Karpas-422 (cell line): ENCODE measurements at regions not wholly inside any gene's neighbourhood (a gene's known extent, or its start where the extent isn't known, plus 50 kb on each side); places are given as distances from the start of the nearest gene placed in this dataset.

Experiments used
- DNase-seq: peaks from one replicate; pipeline ENCODE4 v3.0.0-alpha.2; 2015
- H2AFZ ChIP-seq: fragments of 200-600 bp; sonication (generic); 2 replicates; pipeline ENCODE4 v1.6.1; 2014; ENCODE audit warnings: antibody characterized with exemption, low read length, mixed read lengths
- H3K27ac ChIP-seq: fragments of 200-600 bp; sonication (generic); 2 replicates; pipeline ENCODE4 v1.5.1; 2014; ENCODE audit warnings: mild to moderate bottlenecking, low read length, moderate library complexity
- H3K27me3 ChIP-seq: fragments of 200-600 bp; sonication (generic); 2 replicates; pipeline ENCODE4 v1.6.1; 2014; ENCODE audit warnings: low read length, mixed read lengths
- H3K36me3 ChIP-seq: fragments of 200-600 bp; sonication (generic); 2 replicates; pipeline ENCODE4 v1.6.1; 2014; ENCODE audit warnings: low read length, mixed read lengths; ENCODE audit not compliant: insufficient read depth
- H3K4me1 ChIP-seq: fragments of 200-600 bp; sonication (generic); 2 replicates; pipeline ENCODE4 v1.6.1; 2014; ENCODE audit warnings: mild to moderate bottlenecking, low read length, mixed read lengths
- H3K4me2 ChIP-seq: fragments of 200-600 bp; sonication (generic); 2 replicates; pipeline ENCODE4 v1.6.1; 2014; ENCODE audit warnings: low read length, low read depth, mild to moderate bottlenecking; ENCODE audit not compliant: poor library complexity, severe bottlenecking
- H3K4me3 ChIP-seq: fragments of 200-600 bp; sonication (generic); 2 replicates; pipeline ENCODE4 v1.5.1; 2014; ENCODE audit warnings: mild to moderate bottlenecking, antibody characterized with exemption, low read length, mixed read lengths
- H3K79me2 ChIP-seq: fragments of 200-600 bp; sonication (generic); 2 replicates; pipeline ENCODE4 v1.6.1; 2014; ENCODE audit warnings: mild to moderate bottlenecking, low read length, mixed read lengths
- H3K9ac ChIP-seq: fragments of 200-600 bp; sonication (generic); 2 replicates; pipeline ENCODE4 v1.6.0; 2014; ENCODE audit warnings: low read length
- H3K9me2 ChIP-seq: fragments of 200-600 bp; sonication (generic), shearing (Covaris generic); replicated peaks from 2 replicates; pipeline ENCODE4 v1.6.0; 2014; ENCODE audit warnings: mild to moderate bottlenecking, low read length, moderate library complexity; ENCODE audit not compliant: insufficient read depth
- H3K9me3 ChIP-seq: fragments of 300-700, 200-600 bp; sonication (generic); 2 replicates; pipeline ENCODE4 v1.6.1; 2014; ENCODE audit warnings: low read length, mixed read lengths
- H4K20me1 ChIP-seq: fragments of 200-600 bp; sonication (generic); 2 replicates; pipeline ENCODE4 v1.6.1; 2014; ENCODE audit warnings: mild to moderate bottlenecking, antibody characterized with exemption, low read length, low read depth; ENCODE audit not compliant: insufficient read depth

GRCh38 chr17:62913991-62914570, 52.0 kb upstream of the TANC2 start:
- Histone ChIP-seq H3K4me1 (no peaks in the 10 kb centered on the region), H3K4me2 (no peak overlapping the region), H3K9me2 (no peaks in the 10 kb centered on the region), H3K27ac (no peak overlapping the region), H3K27me3 (no peaks in the 10 kb centered on the region), H3K79me2 (no peaks in the 10 kb centered on the region), H2AFZ (no peak overlapping the region), H4K20me1 (no peaks in the 10 kb centered on the region), H3K36me3 (no peaks in the 10 kb centered on the region), H3K9me3 (no peaks in the 10 kb centered on the region), H3K9ac (no peak overlapping the region), H3K4me3 (no peak overlapping the region)
- peak; percentile 35 for DNase-seq

DNA sequence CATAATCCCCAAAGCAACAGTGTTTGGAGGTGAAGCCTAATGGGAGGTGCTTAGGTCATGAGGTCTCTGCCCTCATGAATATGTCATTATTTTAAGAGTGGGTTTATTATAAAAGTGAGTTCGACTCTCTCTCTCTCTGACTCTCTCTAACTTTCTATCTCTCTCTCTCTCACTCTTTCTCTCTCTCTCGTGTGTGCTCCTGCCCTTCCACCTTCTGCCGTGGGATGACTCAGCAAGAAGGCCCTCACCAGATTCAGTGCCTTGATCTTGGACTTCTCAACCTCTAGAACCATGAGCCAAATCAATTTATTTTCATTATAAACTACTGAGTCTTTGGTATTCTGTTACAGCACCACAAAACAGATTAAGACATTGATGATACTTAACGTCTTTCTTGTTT, 53.7 kb upstream of the TANC2 start:
- no peak for DNase-seq
- Histone ChIP-seq H3K36me3 (no peaks in the 10 kb centered on the region), H3K27me3 (no peaks in the 10 kb centered on the region), H2AFZ (no peak overlapping the region), H3K4me1 (no peaks in the 10 kb centered on the region), H3K9ac (no peak overlapping the region), H3K9me3 (no peaks in the 10 kb centered on the region), H3K27ac (no peak overlapping the region), H3K4me2 (no peak overlapping the region), H3K9me2 (no peaks in the 10 kb centered on the region), H4K20me1 (no peaks in the 10 kb centered on the region), H3K79me2 (no peaks in the 10 kb centered on the region), H3K4me3 (no peak overlapping the region)

- no peaks in the 10 kb centered on the region for H3K79me2 ChIP-seq
- no peaks in the 10 kb centered on the region for H4K20me1 ChIP-seq
- no peak overlapping the region for H3K4me2 ChIP-seq
- H3K9me3 ChIP-seq, result no peaks in the 10 kb centered on the region
- no peak overlapping the region for H3K4me3 ChIP-seq
- H3K4me1 ChIP-seq, result no peaks in the 10 kb centered on the region
- no peaks in the 10 kb centered on the region for H3K36me3 ChIP-seq
- H3K27me3 ChIP-seq, result no peaks in the 10 kb centered on the region
- no peak for DNase-seq
- H3K9ac ChIP-seq, result no peak overlapping the region
- no peaks in the 10 kb centered on the region for H3K9me2 ChIP-seq
- H3K27ac ChIP-seq, result no peak overlapping the region
- H2AFZ ChIP-seq, result no peak overlapping the region
Observed at GRCh38 chr17:62911114-62911513, 54.9 kb upstream of the TANC2 start.

DNA sequence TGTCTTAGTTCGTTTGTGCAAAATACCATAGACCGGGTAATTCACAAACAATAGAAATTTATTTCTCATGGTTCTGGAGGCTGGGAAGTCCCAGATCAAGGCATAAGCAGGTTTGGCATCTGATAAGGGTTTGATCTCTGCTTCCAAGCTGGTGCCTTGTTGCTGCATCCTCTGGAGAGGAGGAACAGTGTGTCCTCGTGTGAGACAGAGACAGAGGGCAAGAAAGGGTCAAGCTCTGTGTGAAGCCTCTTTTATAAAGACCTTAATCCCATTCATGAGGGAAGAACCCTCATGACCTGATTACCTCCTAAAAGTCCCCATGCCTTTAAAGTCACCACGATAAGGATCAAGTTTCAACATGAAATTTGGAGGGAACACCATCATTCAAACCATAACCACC, 55.8 kb upstream of the TANC2 start:
- no peaks in the 10 kb centered on the region for H3K36me3 ChIP-seq
- no peaks in the 10 kb centered on the region for H3K79me2 ChIP-seq
- no peaks in the 10 kb centered on the region for H3K4me1 ChIP-seq
- no peaks in the 10 kb centered on the region for H3K9me3 ChIP-seq
- no peaks in the 10 kb centered on the region for H4K20me1 ChIP-seq
- no peak for DNase-seq
- H3K9me2 ChIP-seq, result no peaks in the 10 kb centered on the region
- H3K4me2 ChIP-seq, result no peak overlapping the region
- no peak overlapping the region for H2AFZ ChIP-seq
- H3K4me3 ChIP-seq, result no peak overlapping the region
- no peak overlapping the region for H3K27ac ChIP-seq
- no peak overlapping the region for H3K9ac ChIP-seq
- no peaks in the 10 kb centered on the region for H3K27me3 ChIP-seq

- no peak for DNase-seq
- no peak overlapping the region for H3K27ac ChIP-seq
- no peaks in the 10 kb centered on the region for H4K20me1 ChIP-seq
- H3K4me2 ChIP-seq, result no peak overlapping the region
- H3K9me3 ChIP-seq, result no peaks in the 10 kb centered on the region
- H3K9me2 ChIP-seq, result no peaks in the 10 kb centered on the region
- H3K79me2 ChIP-seq, result no peaks in the 10 kb centered on the region
- H3K27me3 ChIP-seq, result no peaks in the 10 kb centered on the region
- H2AFZ ChIP-seq, result no peak overlapping the region
- H3K36me3 ChIP-seq, result no peaks in the 10 kb centered on the region
- H3K4me3 ChIP-seq, result no peak overlapping the region
- H3K4me1 ChIP-seq, result no peaks in the 10 kb centered on the region
- H3K9ac ChIP-seq, result no peak overlapping the region
Observed at GRCh38 chr17:62907961-62908360, 58.1 kb upstream of the TANC2 start.

- Histone ChIP-seq H3K27ac (no peak overlapping the region), H4K20me1 (no peaks in the 10 kb centered on the region), H3K9me3 (no peaks in the 10 kb centered on the region), H3K27me3 (no peaks in the 10 kb centered on the region), H3K36me3 (no peaks in the 10 kb centered on the region), H3K9me2 (no peaks in the 10 kb centered on the region), H3K4me1 (0 out of 2 replicates have a peak, but pooled peaks cover 3% of the 10 kb centered on the region), H2AFZ (no peak overlapping the region), H3K9ac (no peak overlapping the region), H3K4me2 (no peak overlapping the region), H3K79me2 (no peaks in the 10 kb centered on the region), H3K4me3 (no peak overlapping the region)
- DNase-seq, result no peak
Observed at GRCh38 chr17:62906881-62907280, 59.2 kb upstream of the TANC2 start.

DNA sequence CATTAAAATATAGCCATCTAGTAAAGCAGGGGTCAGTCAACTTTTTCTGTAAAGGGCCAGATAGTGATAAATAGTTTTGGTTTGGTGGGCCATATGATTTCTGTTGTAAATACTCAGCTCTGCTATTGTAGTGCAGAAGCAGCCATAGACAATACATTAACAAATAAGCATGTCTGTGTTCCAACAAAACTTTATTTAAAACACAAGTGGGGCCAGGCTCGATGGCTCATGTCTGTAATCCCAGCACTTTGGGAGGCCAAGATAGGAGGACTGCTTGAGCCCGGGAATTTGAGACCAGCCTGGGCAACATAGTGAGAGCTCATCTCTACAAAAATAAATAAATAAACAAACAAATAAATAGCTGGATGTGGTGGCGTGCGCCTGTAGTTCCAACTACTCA, 60.8 kb upstream of the TANC2 start:
- H3K4me3 ChIP-seq, result no peak overlapping the region
- H3K4me2 ChIP-seq, result no peak overlapping the region
- no peak overlapping the region for H2AFZ ChIP-seq
- no peaks in the 10 kb centered on the region for H3K79me2 ChIP-seq
- H3K9me3 ChIP-seq, result no peaks in the 10 kb centered on the region
- no peaks in the 10 kb centered on the region for H3K27me3 ChIP-seq
- no peak overlapping the region for H3K9ac ChIP-seq
- H3K9me2 ChIP-seq, result no peaks in the 10 kb centered on the region
- H3K36me3 ChIP-seq, result no peaks in the 10 kb centered on the region
- no peak overlapping the region for H3K27ac ChIP-seq
- 0 out of 2 replicates have a peak, but pooled peaks cover 3% of the 10 kb centered on the region for H3K4me1 ChIP-seq
- H4K20me1 ChIP-seq, result no peaks in the 10 kb centered on the region
- DNase-seq, result no peak

- Histone ChIP-seq H3K27ac (no peak overlapping the region), H3K4me3 (no peak overlapping the region), H3K4me2 (no peak overlapping the region), H3K36me3 (no peaks in the 10 kb centered on the region), H3K9me2 (no peaks in the 10 kb centered on the region), H3K4me1 (0 out of 2 replicates have a peak, but pooled peaks cover 3% of the 10 kb centered on the region), H3K27me3 (no peaks in the 10 kb centered on the region), H3K9ac (no peak overlapping the region), H2AFZ (no peak overlapping the region), H4K20me1 (no peaks in the 10 kb centered on the region), H3K9me3 (no peaks in the 10 kb centered on the region), H3K79me2 (no peaks in the 10 kb centered on the region)
- DNase-seq, result peak; percentile 39
Observed at GRCh38 chr17:62902531-62903220, 63.4 kb upstream of the TANC2 start.
